IMR-90 (cell line): ENCODE measurements at regions not wholly inside any gene's neighbourhood (a gene's known extent, or its start where the extent isn't known, plus 50 kb on each side); places are given as distances from the start of the nearest gene placed in this dataset.

ENCODE experiments used
- ATAC-seq: fragments of 200-7000 bp; cut with Tn5 transposase; 2 replicates; pipeline ENCODE4 v1.9.1; 2020; ENCODE audit warnings: low read depth, mild to moderate bottlenecking, moderate library complexity
- BruUV-seq: library from RNA; stranded (reverse); fragments of 400-500 nt; replicated peaks from 2 replicates; lab custom pipeline; 2021; lab: Mats Ljungman, UMichigan
- CTCF ChIA-PET: fragments of 300-600 bp; formaldehyde crosslinking; extraction: SDS; loops from one replicate; lab custom pipeline; 2021; ENCODE audit warnings: antibody characterized with exemption; lab: Yijun Ruan, JAX
- POLR2A ChIA-PET: fragments of 300-600 bp; sonication (Branson Sonifier 250); formaldehyde crosslinking; loops from one replicate; lab custom pipeline; 2022; ENCODE audit warnings: antibody characterized with exemption; ENCODE audit not compliant: unreplicated experiment; lab: Charles Lee
- DNase-seq: peaks from one replicate; pipeline ENCODE4 v3.0.0; 2013
- H2AFZ ChIP-seq: replicated peaks from 2 replicates; pipeline ENCODE3; 2013; ENCODE audit warnings: low read length, mild to moderate bottlenecking; ENCODE audit not compliant: poor library complexity
- H2AK5ac ChIP-seq: 2 replicates; pipeline ENCODE4 v1.6.1; 2013; ENCODE audit warnings: low read depth, low read length, inconsistent platforms
- H2AK9ac ChIP-seq: replicated peaks from 2 replicates; pipeline ENCODE3; 2013; ENCODE audit warnings: mild to moderate bottlenecking, low read depth, low read length, moderate library complexity; ENCODE audit not compliant: poor library complexity
- H2BK120ac ChIP-seq: 2 replicates; pipeline ENCODE4 v1.6.1; 2013; ENCODE audit warnings: low read depth, low read length, inconsistent platforms
- H2BK15ac ChIP-seq: 3 replicates; pipeline ENCODE4 v1.6.1; 2013; ENCODE audit warnings: low read depth, low read length, inconsistent platforms
- H2BK20ac ChIP-seq: 2 replicates; pipeline ENCODE4 v1.6.1; 2013; ENCODE audit warnings: low read depth, mild to moderate bottlenecking, inconsistent platforms, low read length, moderate library complexity
- H2BK5ac ChIP-seq: 2 replicates; pipeline ENCODE4 v1.6.1; 2013; ENCODE audit warnings: mild to moderate bottlenecking, low read depth, low read length, inconsistent platforms; ENCODE audit not compliant: poor library complexity, severe bottlenecking
- H3K14ac ChIP-seq: replicated peaks from 2 replicates; pipeline ENCODE4 v1.6.1; 2013; ENCODE audit warnings: low read depth, low read length, inconsistent platforms
- H3K18ac ChIP-seq: 2 replicates; pipeline ENCODE4 v1.6.1; 2013; ENCODE audit warnings: low read depth, low read length, control low read depth
- H3K23ac ChIP-seq: 2 replicates; pipeline ENCODE4 v1.6.1; 2013; ENCODE audit warnings: low read depth, low read length, inconsistent platforms
- H3K27ac ChIP-seq: 2 replicates; pipeline ENCODE4 v1.5.1; 2013; ENCODE audit warnings: mild to moderate bottlenecking, control low read depth, low read length; ENCODE audit not compliant: insufficient read depth
- H3K27me3 ChIP-seq: 2 replicates; pipeline ENCODE4 v1.6.1; 2013; ENCODE audit warnings: low read length; ENCODE audit not compliant: control insufficient read depth, insufficient read depth
- H3K36me3 ChIP-seq: 2 replicates; pipeline ENCODE4 v1.6.1; 2013; ENCODE audit warnings: low read length, mixed read lengths; ENCODE audit not compliant: control insufficient read depth, insufficient read depth
- H3K4ac ChIP-seq: 2 replicates; pipeline ENCODE4 v1.6.1; 2013; ENCODE audit warnings: low read depth, low read length, inconsistent platforms
- H3K4me1 ChIP-seq: 2 replicates; pipeline ENCODE4 v1.6.1; 2013; ENCODE audit warnings: low read length, mixed read lengths; ENCODE audit not compliant: control insufficient read depth, insufficient read depth
- H3K4me2 ChIP-seq: 2 replicates; pipeline ENCODE4 v1.6.1; 2013; ENCODE audit warnings: low read depth, mild to moderate bottlenecking, control low read depth, low read length, moderate library complexity
- H3K4me3 ChIP-seq: 2 replicates; pipeline ENCODE4 v1.5.1; 2013; ENCODE audit warnings: low read depth, mild to moderate bottlenecking, control low read depth, low read length, moderate library complexity; ENCODE audit not compliant: insufficient read depth
- H3K56ac ChIP-seq: 2 replicates; pipeline ENCODE4 v1.6.1; 2013; ENCODE audit warnings: low read length, inconsistent platforms; ENCODE audit not compliant: insufficient read depth; ENCODE audit errors: extremely low read depth
- H3K79me1 ChIP-seq, 2 experiments: 2 replicates each; pipeline ENCODE4 v1.6.1; 2013; ENCODE audit warnings: low read length in 2 of 2, inconsistent platforms in 1 of 2, low read depth in 1 of 2
- H3K9ac ChIP-seq: 2 replicates; pipeline ENCODE4 v1.6.1; 2013; ENCODE audit warnings: low read depth, low read length, control low read depth
- H3K9me1 ChIP-seq: 2 replicates; pipeline ENCODE4 v1.6.1; 2013; ENCODE audit warnings: low read length, inconsistent platforms; ENCODE audit not compliant: insufficient read depth
- H3K9me3 ChIP-seq: 2 replicates; pipeline ENCODE4 v1.6.1; 2013; ENCODE audit warnings: low read length; ENCODE audit not compliant: control insufficient read depth, insufficient read depth
- H4K20me1 ChIP-seq: 2 replicates; pipeline ENCODE4 v1.6.1; 2013; ENCODE audit warnings: low read length, inconsistent platforms; ENCODE audit not compliant: insufficient read depth
- H4K5ac ChIP-seq: 2 replicates; pipeline ENCODE4 v1.6.1; 2013; ENCODE audit warnings: mild to moderate bottlenecking, low read depth, low read length, control low read depth
- H4K8ac ChIP-seq, 2 experiments: 2 replicates each; pipeline ENCODE4 v1.6.1; 2013; ENCODE audit warnings: low read depth in 2 of 2, low read length in 2 of 2, control low read depth in 1 of 2, inconsistent platforms in 1 of 2
- H4K91ac ChIP-seq: 2 replicates; pipeline ENCODE4 v1.6.1; 2013; ENCODE audit warnings: low read depth, low read length, inconsistent platforms; ENCODE audit not compliant: insufficient read depth
- BHLHE40 ChIP-seq: fragments of 150-350 bp; IDR thresholded peaks from 2 replicates; pipeline ENCODE4 v1.6.1; 2016; ENCODE audit warnings: mild to moderate bottlenecking, low read depth, low read length
- CHD1 ChIP-seq: IDR thresholded peaks from 2 replicates; pipeline ENCODE4 v1.6.1; 2012; ENCODE audit warnings: low read depth, low read length, improper control_type of control experiment
- FOS ChIP-seq: fragments of 150-350 bp; IDR thresholded peaks from 2 replicates; pipeline ENCODE4 v1.6.1; 2016; ENCODE audit warnings: low read depth, low read length
- MAZ ChIP-seq: IDR thresholded peaks from 2 replicates; pipeline ENCODE4 v1.6.1; 2012; ENCODE audit warnings: low read depth, mild to moderate bottlenecking, low read length, improper control_type of control experiment, moderate library complexity, borderline replicate concordance
- RCOR1 ChIP-seq: IDR thresholded peaks from 2 replicates; pipeline ENCODE4 v1.6.1; 2012; ENCODE audit warnings: mild to moderate bottlenecking, low read length, improper control_type of control experiment; ENCODE audit not compliant: insufficient replicate concordance
- USF2 ChIP-seq: fragments of 150-350 bp; IDR thresholded peaks from 2 replicates; pipeline ENCODE4 v1.6.1; 2017; ENCODE audit warnings: mild to moderate bottlenecking, antibody characterized with exemption, low read length, low read depth
- WGBS, 2 experiments: methylation state at CpG; one replicate each; pipeline versions ENCODE4 v1.1.5 to v1.1.7; 2013; ENCODE audit warnings: missing lambda C conversion rate in 2 of 2; ENCODE audit not compliant: insufficient read length in 1 of 2; ENCODE audit errors: extremely low coverage in 2 of 2; 5-methylcytosine and 5-hydroxymethylcytosine counted together
- dilution Hi-C: fragments of 300-500 bp; cut with HindIII; formaldehyde crosslinking; loops from one replicate; pipeline ENCODE4 v1.14.3; 2018; ENCODE audit warnings: low sequenced_read_pairs; ENCODE audit not compliant: unreplicated experiment
- in situ Hi-C: fragments of 300-500 bp; cut with MboI; formaldehyde crosslinking; loops from 3 replicates; pipeline ENCODE4 v1.14.3; 2019; ENCODE audit warnings: low sequenced_read_pairs, inconsistent platforms, mixed read lengths
- intact Hi-C: fragments of 100-400 bp; cut with micrococcal nuclease; formaldehyde crosslinking; loops from 2 replicates; pipeline ENCODE4 v1.10.0; 2022

DNA sequence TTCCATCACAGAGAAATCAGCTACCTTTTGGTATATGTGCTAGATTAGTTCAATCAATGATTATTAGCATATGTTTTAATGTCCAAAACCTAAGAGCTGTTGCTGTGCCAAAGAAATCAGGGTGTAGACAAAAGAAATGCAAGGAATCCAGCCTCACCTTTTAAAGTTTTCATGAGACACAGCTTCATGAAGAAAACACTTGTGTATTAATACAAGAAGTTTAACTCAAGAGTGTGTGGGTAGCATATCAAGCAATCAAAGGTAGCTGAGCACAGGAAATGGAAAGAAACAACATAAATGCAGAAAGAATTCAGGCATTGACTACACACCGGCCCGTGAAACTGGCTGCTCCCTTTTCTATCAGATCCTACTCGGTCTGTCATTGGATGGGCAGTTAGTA, 76.0 kb upstream of the CAV2 start:
- WGBS, 2 experiments, result 80% methylated on average over 1 of the region's 3 CpGs; no CpG with 5 or more reads in 1 of the 2 experiments
- no peak overlapping the region; the same call in 1 of the 2 replicates for H4K91ac ChIP-seq
- H3K27ac ChIP-seq, result no peak overlapping the region
- no peak for TF ChIP-seq MAZ
- no peak for TF ChIP-seq RCOR1
- TF ChIP-seq BHLHE40, result no peak
- TF ChIP-seq FOS, result no peak
- TF ChIP-seq USF2, result no peak
- no peak for TF ChIP-seq CHD1
- H3K9ac ChIP-seq, result no peak overlapping the region
- peak overlapping the region; percentile 52 for H2BK120ac ChIP-seq
- H3K4ac ChIP-seq, result peak overlapping the region; percentile 46
- no peak overlapping the region for H2AFZ ChIP-seq
- H4K5ac ChIP-seq, result no peak overlapping the region
- H2BK15ac ChIP-seq, result peak overlapping the region; percentile 14; the same call in 1 of the 3 replicates
- dilution Hi-C loops (no loop called here), in situ Hi-C loops (no loop called here), intact Hi-C loops (no loop called here)
- H3K4me1 ChIP-seq, result peaks cover 5% of the 10 kb centered on the region; the same call in 1 of the 2 replicates
- no peak overlapping the region for H3K56ac ChIP-seq
- H3K18ac ChIP-seq, result 0 out of 2 replicates have a peak overlapping the region, but pooled peaks have one; percentile 7
- H3K4me2 ChIP-seq, result no peak overlapping the region
- no peak overlapping the region for H2AK9ac ChIP-seq
- H3K9me3 ChIP-seq, result no peaks in the 10 kb centered on the region
- no peak for DNase-seq
- ChIA-PET CTCF (interaction anchor here (1.0 kb wide), 1 partner anchor 72 kb away, joined by 3 read pairs; no protein-coding TSS in a partner anchor), POLR2A (interaction anchor here (1.2 kb wide), 1 partner anchor 79 kb away, joined by 3 read pairs; no protein-coding TSS in a partner anchor)
- peaks cover 6% of the 10 kb centered on the region for H3K9me1 ChIP-seq
- ATAC-seq, result no peak
- H3K79me1 ChIP-seq, result no peaks in the 10 kb centered on the region
- no peak overlapping the region for H2BK5ac ChIP-seq
- H3K36me3 ChIP-seq, result no peaks in the 10 kb centered on the region
- no peak overlapping the region for H3K23ac ChIP-seq
- H2BK20ac ChIP-seq, result peak overlapping the region; percentile 49
- no TSS peak for BruUV-seq
- H3K14ac ChIP-seq, result 0 out of 2 replicates have a peak overlapping the region, but pooled peaks have one; percentile 4
- peak overlapping the region in 1 of 2 experiments; percentile 52; a peak in 1 of 4 replicates for H4K8ac ChIP-seq
- no peaks in the 10 kb centered on the region for H4K20me1 ChIP-seq
- no peaks in the 10 kb centered on the region for H3K27me3 ChIP-seq
- H3K4me3 ChIP-seq, result no peak overlapping the region
- H2AK5ac ChIP-seq, result 0 out of 2 replicates have a peak overlapping the region, but pooled peaks have one; percentile 18
